Activated naive CD8-positive, alpha-beta T cell treated with anti-CD3 and anti-CD28 coated beads, Interleukin-2, amount 50 U/mL, for 24 hours (primary cell): ENCODE measurements at regions not wholly inside any gene's neighbourhood (a gene's known extent, or its start where the extent isn't known, plus 50 kb on each side); places are given as distances from the start of the nearest gene placed in this dataset.
"Not testable (repeated sequence)": the region's sequence is repeated elsewhere in the genome, so short reads cannot be mapped to it uniquely, and the experiment has no call there.

ENCODE experiments used
- ATAC-seq: fragments of 150-1000 bp; cut with Tn5 transposase; one replicate; pipeline ENCODE4 v1.10.0; 2021
- DNase-seq: peaks from one replicate; pipeline ENCODE4 v3.0.0; 2021
- H3K27ac Mint-ChIP-seq: one replicate; pipeline ENCODE4 v1.8.0; 2021; ENCODE audit warnings: mild to moderate bottlenecking, mixed read lengths
- H3K27me3 Mint-ChIP-seq: one replicate; pipeline ENCODE4 v1.8.0; 2021; ENCODE audit warnings: mixed read lengths
- H3K36me3 Mint-ChIP-seq: one replicate; pipeline ENCODE4 v1.8.0; 2021; ENCODE audit warnings: low read depth, mixed read lengths
- H3K4me1 Mint-ChIP-seq: one replicate; pipeline ENCODE4 v1.8.0; 2021; ENCODE audit warnings: mixed read lengths
- H3K4me3 Mint-ChIP-seq: one replicate; pipeline ENCODE4 v1.8.0; 2021; ENCODE audit warnings: mild to moderate bottlenecking, moderate library complexity, mixed read lengths
- H3K9me3 Mint-ChIP-seq: one replicate; pipeline ENCODE4 v1.8.0; 2021; ENCODE audit warnings: mixed read lengths

- no peak overlapping the region for H3K4me3 Mint-ChIP-seq
- DNase-seq, result no peak
- no peak for ATAC-seq
- H3K27me3 Mint-ChIP-seq, result no peaks in the 10 kb centered on the region
- H3K9me3 Mint-ChIP-seq, result peaks cover 8% of the 10 kb centered on the region
- H3K27ac Mint-ChIP-seq, result no peak overlapping the region
- H3K4me1 Mint-ChIP-seq, result no peaks in the 10 kb centered on the region
- no peaks in the 10 kb centered on the region for H3K36me3 Mint-ChIP-seq
Observed at GRCh38 chr4:66829310-66829709, 716.0 kb downstream of the CENPC start.

GRCh38 chr4:66820681-66821080 lies 724.6 kb downstream of the CENPC start:
- ATAC-seq (no peak), DNase-seq (no peak)
- Mint-ChIP-seq H3K4me1 (no peaks in the 10 kb centered on the region), H3K9me3 (peaks cover 4% of the 10 kb centered on the region), H3K4me3 (no peak overlapping the region), H3K27ac (no peak overlapping the region), H3K36me3 (no peaks in the 10 kb centered on the region), H3K27me3 (no peaks in the 10 kb centered on the region)

GRCh38 chr4:66814277-66814676 lies 731.0 kb downstream of the CENPC start:
- no peaks in the 10 kb centered on the region for H3K4me1 Mint-ChIP-seq
- peaks cover 4% of the 10 kb centered on the region for H3K9me3 Mint-ChIP-seq

GRCh38 chr4:66805582-66805981 lies 739.7 kb downstream of the CENPC start:
- Mint-ChIP-seq H3K36me3 (no peaks in the 10 kb centered on the region), H3K27me3 (no peaks in the 10 kb centered on the region), H3K9me3 (no peaks in the 10 kb centered on the region), H3K4me3 (no peak overlapping the region), H3K4me1 (no peaks in the 10 kb centered on the region), H3K27ac (no peak overlapping the region)
- ATAC-seq, result no peak
- no peak for DNase-seq

More at GRCh38 chr4:66814277-66814676, 731.0 kb downstream of the CENPC start:
- no peaks in the 10 kb centered on the region for H3K36me3 Mint-ChIP-seq
- no peak overlapping the region for H3K27ac Mint-ChIP-seq
- no peaks in the 10 kb centered on the region for H3K27me3 Mint-ChIP-seq
- H3K4me3 Mint-ChIP-seq, result no peak overlapping the region
- DNase-seq (no peak), ATAC-seq (no peak)

- Mint-ChIP-seq H3K4me1 (no peaks in the 10 kb centered on the region), H3K27me3 (no peaks in the 10 kb centered on the region), H3K9me3 (no peaks in the 10 kb centered on the region), H3K4me3 (no peak overlapping the region), H3K27ac (no peak overlapping the region), H3K36me3 (no peaks in the 10 kb centered on the region)
- no peak for ATAC-seq
- DNase-seq, result no peak
Observed at GRCh38 chr4:66804979-66805378, 740.3 kb downstream of the CENPC start.

GRCh38 chr4:66797608-66798007 lies 747.7 kb downstream of the CENPC start:
- ATAC-seq (no peak), DNase-seq (no peak)
- H3K27me3 Mint-ChIP-seq, result no peaks in the 10 kb centered on the region
- no peak overlapping the region for H3K27ac Mint-ChIP-seq
- no peak overlapping the region for H3K4me3 Mint-ChIP-seq
- no peaks in the 10 kb centered on the region for H3K4me1 Mint-ChIP-seq
- no peaks in the 10 kb centered on the region for H3K36me3 Mint-ChIP-seq
- H3K9me3 Mint-ChIP-seq, result peaks cover 4% of the 10 kb centered on the region

DNA sequence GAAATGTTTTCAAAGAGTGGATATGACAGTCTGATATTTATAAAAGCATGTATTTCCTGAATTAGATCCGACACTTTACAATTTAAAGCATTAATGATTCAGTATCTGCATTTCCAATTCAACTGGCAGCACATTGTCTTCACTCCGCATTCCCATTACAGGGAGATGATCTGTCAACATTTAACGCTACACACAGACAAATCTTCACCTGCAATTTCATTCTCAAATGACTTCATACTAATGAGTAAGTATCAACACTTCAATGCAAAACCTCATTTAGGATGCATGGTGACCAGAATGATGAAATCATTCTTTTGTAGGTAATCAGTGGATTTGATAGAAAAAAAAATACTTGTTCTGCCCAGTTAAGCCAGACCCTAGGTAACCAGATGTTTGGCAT lies 749.6 kb downstream of the CENPC start:
- ATAC-seq, result no peak
- no peaks in the 10 kb centered on the region for H3K27me3 Mint-ChIP-seq
- H3K9me3 Mint-ChIP-seq, result peaks cover 4% of the 10 kb centered on the region
- no peaks in the 10 kb centered on the region for H3K4me1 Mint-ChIP-seq
- H3K4me3 Mint-ChIP-seq, result no peak overlapping the region
- no peak overlapping the region for H3K27ac Mint-ChIP-seq
- no peaks in the 10 kb centered on the region for H3K36me3 Mint-ChIP-seq
- no peak for DNase-seq

DNA sequence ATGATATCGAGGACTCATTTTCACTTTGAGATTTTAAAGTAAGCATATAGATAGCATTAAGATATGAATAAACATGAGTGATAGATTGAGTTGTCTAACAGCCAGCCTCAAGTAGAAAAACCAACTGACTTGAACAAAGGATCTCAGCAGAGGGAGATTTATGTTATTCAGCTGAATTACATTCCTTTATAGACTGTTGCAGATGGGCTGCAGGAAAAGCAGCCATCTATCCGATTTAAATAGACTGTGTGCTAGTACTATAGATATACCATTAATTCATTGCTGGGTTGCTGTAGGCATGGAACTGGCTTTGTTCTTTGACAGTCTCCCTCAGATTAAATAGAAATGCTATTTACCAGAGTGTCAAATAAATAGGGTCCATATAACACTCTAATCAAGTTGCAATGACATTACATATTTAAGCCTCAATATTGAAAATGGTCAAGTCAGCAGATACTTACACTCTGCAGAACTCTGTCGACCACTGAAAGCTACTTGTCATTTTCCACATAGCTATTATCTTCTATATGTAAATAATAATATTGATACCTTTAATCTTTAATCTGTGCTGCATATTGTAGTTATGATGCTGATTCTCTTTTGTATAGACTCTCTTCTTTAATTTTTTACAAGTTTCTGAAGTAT lies 750.8 kb downstream of the CENPC start:
- ATAC-seq (no peak), DNase-seq (no peak)
- no peaks in the 10 kb centered on the region for H3K27me3 Mint-ChIP-seq
- H3K36me3 Mint-ChIP-seq, result no peaks in the 10 kb centered on the region
- H3K4me3 Mint-ChIP-seq, result no peak overlapping the region
- peaks cover 4% of the 10 kb centered on the region for H3K9me3 Mint-ChIP-seq
- H3K27ac Mint-ChIP-seq, result no peak overlapping the region
- H3K4me1 Mint-ChIP-seq, result no peaks in the 10 kb centered on the region

GRCh38 chr4:66791686-66792085 lies 753.6 kb downstream of the CENPC start:
- no peaks in the 10 kb centered on the region for H3K36me3 Mint-ChIP-seq
- ATAC-seq (no peak), DNase-seq (no peak)
- H3K27ac Mint-ChIP-seq, result no peak overlapping the region
- H3K4me3 Mint-ChIP-seq, result no peak overlapping the region
- H3K27me3 Mint-ChIP-seq, result no peaks in the 10 kb centered on the region
- peaks cover 4% of the 10 kb centered on the region for H3K9me3 Mint-ChIP-seq
- no peaks in the 10 kb centered on the region for H3K4me1 Mint-ChIP-seq

DNA sequence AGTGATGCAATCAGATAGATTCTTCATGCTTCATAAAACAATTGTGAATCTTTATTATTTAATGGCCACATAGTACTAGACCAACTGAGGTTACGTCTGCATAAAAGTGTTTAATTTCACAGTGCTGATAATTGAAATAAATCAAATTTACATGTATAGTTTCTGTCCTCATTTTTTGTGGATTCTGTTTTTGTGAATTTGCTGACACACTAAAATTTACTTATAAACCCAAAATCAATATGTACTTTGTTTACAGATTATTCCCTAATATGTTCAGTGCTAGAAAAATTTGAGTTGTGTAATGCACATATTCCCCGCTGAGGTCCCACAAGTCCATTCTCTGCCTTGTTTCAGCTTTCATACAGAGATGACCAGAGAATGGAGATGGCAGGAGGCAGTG lies 759.8 kb downstream of the CENPC start:
- no peak overlapping the region for H3K4me3 Mint-ChIP-seq
- no peak overlapping the region for H3K27ac Mint-ChIP-seq
- H3K9me3 Mint-ChIP-seq, result peaks cover 4% of the 10 kb centered on the region
- no peaks in the 10 kb centered on the region for H3K4me1 Mint-ChIP-seq
- DNase-seq (no peak), ATAC-seq (no peak)
- no peaks in the 10 kb centered on the region for H3K36me3 Mint-ChIP-seq
- H3K27me3 Mint-ChIP-seq, result no peaks in the 10 kb centered on the region

DNA sequence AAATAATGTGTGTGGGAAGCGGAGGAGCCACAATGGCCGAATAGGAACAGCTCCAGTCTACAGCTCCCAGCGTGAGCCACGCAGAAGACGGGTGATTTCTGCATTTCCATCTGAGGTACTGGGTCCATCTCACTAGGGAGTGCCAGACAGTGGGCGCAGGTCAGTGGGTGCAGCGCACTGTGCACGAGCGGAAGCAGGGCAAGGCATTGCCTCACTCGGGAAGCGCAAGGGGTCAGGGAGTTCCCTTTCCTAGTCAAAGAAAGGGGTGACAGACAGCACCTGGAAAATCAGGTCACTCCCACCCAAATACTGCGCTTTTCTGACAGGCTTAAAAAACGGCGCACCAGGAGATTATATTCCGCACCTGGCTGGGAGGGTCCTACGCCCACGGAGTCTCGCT lies 762.6 kb downstream of the CENPC start:
- not testable (repeated sequence) for ATAC-seq, H3K4me3 Mint-ChIP-seq, H3K9me3 Mint-ChIP-seq, H3K4me1 Mint-ChIP-seq, H3K36me3 Mint-ChIP-seq, H3K27ac Mint-ChIP-seq, DNase-seq, H3K27me3 Mint-ChIP-seq

- no peaks in the 10 kb centered on the region for H3K27me3 Mint-ChIP-seq
- DNase-seq, result no peak
- no peaks in the 10 kb centered on the region for H3K36me3 Mint-ChIP-seq
- H3K4me1 Mint-ChIP-seq, result no peaks in the 10 kb centered on the region
- no peaks in the 10 kb centered on the region for H3K9me3 Mint-ChIP-seq
- ATAC-seq, result no peak
- no peak overlapping the region for H3K27ac Mint-ChIP-seq
- H3K4me3 Mint-ChIP-seq, result no peak overlapping the region
Observed at GRCh38 chr4:66777097-66777496, 768.2 kb downstream of the CENPC start.

DNA sequence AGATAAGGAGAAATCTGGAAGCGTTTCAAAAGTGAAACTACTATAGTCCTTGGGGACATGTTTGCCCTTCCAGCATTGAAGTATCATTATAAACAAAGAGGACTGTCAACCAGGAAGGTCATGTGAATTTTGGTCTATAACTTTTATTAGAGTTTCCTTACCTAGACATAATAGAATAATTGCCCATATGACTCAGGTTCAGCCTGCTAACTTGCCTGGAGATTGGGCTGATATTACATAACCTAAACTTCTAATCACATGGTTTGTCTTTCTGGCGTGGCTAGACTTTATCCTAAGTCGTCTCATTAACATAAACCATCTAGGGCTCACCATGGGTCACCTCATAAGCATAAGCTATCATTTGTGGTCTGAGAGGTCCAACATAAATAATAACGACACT lies 775.9 kb downstream of the CENPC start:
- H3K4me1 Mint-ChIP-seq, result no peaks in the 10 kb centered on the region
- ATAC-seq (no peak), DNase-seq (no peak)
- no peaks in the 10 kb centered on the region for H3K27me3 Mint-ChIP-seq
- H3K9me3 Mint-ChIP-seq, result no peaks in the 10 kb centered on the region
- no peaks in the 10 kb centered on the region for H3K36me3 Mint-ChIP-seq
- H3K27ac Mint-ChIP-seq, result no peak overlapping the region
- no peak overlapping the region for H3K4me3 Mint-ChIP-seq

DNA sequence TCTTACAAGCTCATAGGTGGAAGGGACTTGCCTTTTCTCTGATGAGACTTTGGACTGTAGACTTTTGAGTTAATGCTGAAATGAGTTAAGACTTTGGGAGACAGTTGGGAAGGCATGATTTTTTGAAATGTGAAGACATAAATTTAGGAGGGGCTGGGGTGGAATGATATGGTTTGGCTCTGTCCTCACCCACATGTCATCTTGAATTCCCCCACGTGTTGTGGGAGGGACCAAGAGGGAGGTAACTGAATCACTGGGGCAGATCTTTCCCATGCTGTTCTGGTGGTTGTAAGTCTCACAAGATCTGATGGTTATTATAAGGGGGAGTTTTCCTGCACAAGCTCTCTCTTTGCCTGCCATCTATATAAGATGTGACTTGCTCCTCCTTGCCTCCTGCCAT lies 777.9 kb downstream of the CENPC start:
- no peaks in the 10 kb centered on the region for H3K4me1 Mint-ChIP-seq
- H3K4me3 Mint-ChIP-seq, result no peak overlapping the region
- no peak for ATAC-seq
- no peak overlapping the region for H3K27ac Mint-ChIP-seq
- H3K36me3 Mint-ChIP-seq, result no peaks in the 10 kb centered on the region
- H3K27me3 Mint-ChIP-seq, result no peaks in the 10 kb centered on the region
- H3K9me3 Mint-ChIP-seq, result no peaks in the 10 kb centered on the region
- DNase-seq, result no peak

DNA sequence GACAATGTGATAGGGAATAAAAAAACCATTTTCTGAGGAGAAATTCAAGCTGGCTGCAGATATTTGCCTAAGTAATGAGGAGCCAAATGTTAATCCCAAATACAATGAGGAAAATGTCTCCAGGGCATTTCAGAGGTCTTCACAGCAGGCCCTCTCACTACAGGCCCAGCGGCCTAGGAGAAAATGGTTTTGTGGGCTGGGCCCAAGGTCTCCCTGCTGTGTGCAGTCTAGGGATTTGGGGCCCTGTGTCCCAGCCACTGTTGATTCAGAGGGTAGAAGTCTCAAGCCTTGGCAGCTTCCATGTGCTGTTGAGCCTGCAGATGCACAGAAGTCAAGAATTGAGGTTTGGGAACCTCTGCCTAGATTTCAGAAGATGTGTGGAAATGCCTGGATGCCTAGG lies 778.7 kb downstream of the CENPC start:
- Mint-ChIP-seq H3K4me1 (no peaks in the 10 kb centered on the region), H3K9me3 (no peaks in the 10 kb centered on the region), H3K27ac (no peak overlapping the region), H3K27me3 (no peaks in the 10 kb centered on the region), H3K4me3 (no peak overlapping the region), H3K36me3 (no peaks in the 10 kb centered on the region)
- no peak for ATAC-seq
- DNase-seq, result no peak

GRCh38 chr4:66750273-66750672 lies 795.0 kb downstream of the CENPC start:
- Mint-ChIP-seq H3K36me3 (no peaks in the 10 kb centered on the region), H3K9me3 (peaks cover 4% of the 10 kb centered on the region), H3K27me3 (no peaks in the 10 kb centered on the region), H3K27ac (no peak overlapping the region), H3K4me3 (no peak overlapping the region), H3K4me1 (no peaks in the 10 kb centered on the region)
- no peak for ATAC-seq
- DNase-seq, result no peak
